Upper lobe of left lung (tissue), 4 donors: ENCODE measurements at regions not wholly inside any gene's neighbourhood (a gene's known extent, or its start where the extent isn't known, plus 50 kb on each side); places are given as distances from the start of the nearest gene placed in this dataset.

Source experiments
- CTCF ChIP-seq, 6 experiments: fragments of 450-650 bp in 4 of 6; fragments of 200-600 bp in 2 of 6; sonication (generic) in 2 of 6; IDR thresholded peaks; one replicate each; pipeline ENCODE4 v1.5.1; 2016 to 2019; ENCODE audit warnings: antibody characterized with exemption in 6 of 6
- EP300 ChIP-seq, 4 donors: sonication (generic); formaldehyde crosslinking; IDR thresholded peaks; one replicate each; pipeline ENCODE4 v1.5.1; 2017; ENCODE audit warnings: antibody characterized with exemption in 4 of 4, control low read depth in 2 of 4
- POLR2A ChIP-seq, 4 donors: fragments of 450-650 bp; IDR thresholded peaks; one replicate each; pipeline ENCODE4 v1.5.1; 2016 to 2017; ENCODE audit warnings: antibody characterized with exemption in 4 of 4, mild to moderate bottlenecking in 2 of 4
- POLR2AphosphoS5 ChIP-seq, 2 donors: sonication (generic); formaldehyde crosslinking; IDR thresholded peaks; one replicate each; pipeline ENCODE4 v1.5.1; 2017; ENCODE audit warnings: antibody characterized with exemption in 2 of 2

GRCh38 chr5:74131250-74131649 lies 505.3 kb downstream of the ARHGEF28 start:
- TF ChIP-seq POLR2A (IDR thresholded peaks at IDR 0.05) (no peak), CTCF (IDR thresholded peaks at IDR 0.05) (no peak), EP300 (IDR thresholded peaks at IDR 0.05) (no peak), POLR2AphosphoS5 (IDR thresholded peaks at IDR 0.05) (no peak)
